ENCODE measurements at regions not wholly inside any gene's neighbourhood (a gene's known extent, or its start where the extent isn't known, plus 50 kb on each side); places are given as distances from the start of the nearest gene placed in this dataset.

- no peaks in the 10 kb centered on the region for H3K27me3 ChIP-seq
- no peak for TF ChIP-seq POLR2A (IDR thresholded peaks at IDR 0.05)
- TF ChIP-seq, protein P1, sequence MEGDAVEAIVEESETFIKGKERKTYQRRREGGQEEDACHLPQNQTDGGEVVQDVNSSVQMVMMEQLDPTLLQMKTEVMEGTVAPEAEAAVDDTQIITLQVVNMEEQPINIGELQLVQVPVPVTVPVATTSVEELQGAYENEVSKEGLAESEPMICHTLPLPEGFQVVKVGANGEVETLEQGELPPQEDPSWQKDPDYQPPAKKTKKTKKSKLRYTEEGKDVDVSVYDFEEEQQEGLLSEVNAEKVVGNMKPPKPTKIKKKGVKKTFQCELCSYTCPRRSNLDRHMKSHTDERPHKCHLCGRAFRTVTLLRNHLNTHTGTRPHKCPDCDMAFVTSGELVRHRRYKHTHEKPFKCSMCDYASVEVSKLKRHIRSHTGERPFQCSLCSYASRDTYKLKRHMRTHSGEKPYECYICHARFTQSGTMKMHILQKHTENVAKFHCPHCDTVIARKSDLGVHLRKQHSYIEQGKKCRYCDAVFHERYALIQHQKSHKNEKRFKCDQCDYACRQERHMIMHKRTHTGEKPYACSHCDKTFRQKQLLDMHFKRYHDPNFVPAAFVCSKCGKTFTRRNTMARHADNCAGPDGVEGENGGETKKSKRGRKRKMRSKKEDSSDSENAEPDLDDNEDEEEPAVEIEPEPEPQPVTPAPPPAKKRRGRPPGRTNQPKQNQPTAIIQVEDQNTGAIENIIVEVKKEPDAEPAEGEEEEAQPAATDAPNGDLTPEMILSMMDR (IDR thresholded peaks at IDR 0.05): no peak
- H3K27ac ChIP-seq: peak overlapping the region in 3 of 4 donors; percentile 44 to 70 (median 47)
- H3K36me3 ChIP-seq: no peaks in the 10 kb centered on the region
- no peak for DNase-seq
- H3K4me3 ChIP-seq: peak overlapping the region in 1 of 4 donors; percentile 11
- peaks cover 0 to 3% (median 0%) of the 10 kb centered on the region in 4 donors for H3K4me1 ChIP-seq
- H3K9me3 ChIP-seq: no peaks in the 10 kb centered on the region
These were observed 221.6 kb downstream of the LTN1 start for GRCh38 chr21:28770867-28771661.

- Histone ChIP-seq H3K4me3 (no peak overlapping the region), H3K4me1 (peaks cover 0 to 3% (median 0%) of the 10 kb centered on the region in 4 donors), H3K27me3 (no peaks in the 10 kb centered on the region), H3K36me3 (no peaks in the 10 kb centered on the region), H3K9me3 (no peaks in the 10 kb centered on the region), H3K27ac (no peak overlapping the region)
- DNase-seq: no peak
- TF ChIP-seq, protein P1 (IDR thresholded peaks at IDR 0.05): no peak
- TF ChIP-seq POLR2A (IDR thresholded peaks at IDR 0.05): no peak
These were observed 223.0 kb downstream of the LTN1 start for GRCh38 chr21:28769683-28770082.

GRCh38 chr21:28768753-28769152 lies 223.9 kb downstream of the LTN1 start:
- Histone ChIP-seq H3K27me3 (no peaks in the 10 kb centered on the region), H3K4me1 (peaks cover 0 to 3% (median 0%) of the 10 kb centered on the region in 4 donors), H3K9me3 (no peaks in the 10 kb centered on the region), H3K4me3 (no peak overlapping the region), H3K36me3 (no peaks in the 10 kb centered on the region), H3K27ac (no peak overlapping the region)
- TF ChIP-seq, protein P1 (IDR thresholded peaks at IDR 0.05): no peak
- no peak for TF ChIP-seq POLR2A (IDR thresholded peaks at IDR 0.05)
- no peak for DNase-seq

DNA sequence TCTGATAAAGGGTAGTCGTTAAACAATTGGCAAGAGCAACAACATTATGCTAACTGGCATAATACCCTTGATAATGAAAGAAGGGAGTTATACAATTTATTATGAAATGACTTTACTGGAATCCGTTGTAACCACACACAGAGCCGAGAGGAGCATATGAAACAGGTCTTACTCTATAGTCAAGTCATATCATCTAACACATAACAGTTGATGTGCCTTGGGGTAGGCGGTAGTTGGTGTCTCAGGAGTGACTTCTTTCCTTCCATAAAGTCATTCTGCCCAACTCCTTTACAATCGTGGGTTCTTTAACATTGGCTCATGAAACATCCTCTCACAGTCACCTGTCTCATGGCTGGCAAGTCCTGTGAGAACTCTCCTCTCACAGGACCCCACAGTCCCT lies 225.2 kb downstream of the LTN1 start:
- TF ChIP-seq, protein P1 (IDR thresholded peaks at IDR 0.05): no peak
- no peak for TF ChIP-seq POLR2A (IDR thresholded peaks at IDR 0.05)
- no peaks in the 10 kb centered on the region for H3K36me3 ChIP-seq
- H3K27me3 ChIP-seq: no peaks in the 10 kb centered on the region
- peaks cover 0 to 1% (median 0%) of the 10 kb centered on the region in 4 donors for H3K4me1 ChIP-seq
- DNase-seq: no peak
- no peaks in the 10 kb centered on the region for H3K9me3 ChIP-seq
- H3K4me3 ChIP-seq: no peak overlapping the region
- H3K27ac ChIP-seq: no peak overlapping the region

DNA sequence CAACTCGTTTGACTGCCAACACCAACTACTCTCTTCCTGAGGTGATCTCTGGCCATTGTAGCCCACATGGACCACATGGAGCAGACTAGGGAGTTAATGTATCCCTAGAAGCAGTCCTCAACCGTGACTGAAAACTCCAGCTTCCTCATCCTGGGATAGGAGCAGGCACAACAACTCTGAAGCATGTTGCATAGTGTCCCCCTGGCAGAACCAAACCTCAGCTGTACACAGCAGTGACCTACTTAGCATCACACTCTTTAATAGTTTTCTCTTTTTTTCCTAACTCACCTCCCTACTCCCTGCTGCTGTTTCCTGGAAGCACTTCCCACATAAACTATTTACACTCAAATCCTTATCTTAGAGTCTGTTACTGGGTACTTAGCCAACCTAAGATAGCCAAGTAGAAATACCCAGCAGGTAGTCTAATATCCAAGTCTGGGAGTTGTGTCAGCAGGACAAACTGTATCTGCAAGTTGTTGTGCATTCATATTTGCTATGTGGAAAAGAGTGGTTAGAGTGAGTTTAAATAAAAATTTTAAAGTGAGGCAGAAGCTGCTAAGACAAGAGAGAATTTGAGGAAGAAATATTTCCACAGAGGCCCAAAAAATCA lies 228.8 kb downstream of the LTN1 start:
- no peaks in the 10 kb centered on the region for H3K9me3 ChIP-seq
- DNase-seq: no peak
- H3K4me3 ChIP-seq: no peak overlapping the region
- H3K27ac ChIP-seq: no peak overlapping the region
- no peaks in the 10 kb centered on the region for H3K4me1 ChIP-seq
- H3K27me3 ChIP-seq: no peaks in the 10 kb centered on the region
- H3K36me3 ChIP-seq: no peaks in the 10 kb centered on the region
- TF ChIP-seq POLR2A (IDR thresholded peaks at IDR 0.05): no peak
- TF ChIP-seq, protein P1 (IDR thresholded peaks at IDR 0.05): no peak
